HK-2 (cell line): ENCODE measurements at regions not wholly inside any gene's neighbourhood (a gene's known extent, or its start where the extent isn't known, plus 50 kb on each side); places are given as distances from the start of the nearest gene placed in this dataset.
"Not testable (repeated sequence)": the region's sequence is repeated elsewhere in the genome, so short reads cannot be mapped to it uniquely, and the experiment has no call there.

Source experiments
- DNase-seq: peaks from one replicate; pipeline ENCODE4 v3.0.0-alpha.2; 2018; ENCODE audit not compliant: unreplicated experiment

DNA sequence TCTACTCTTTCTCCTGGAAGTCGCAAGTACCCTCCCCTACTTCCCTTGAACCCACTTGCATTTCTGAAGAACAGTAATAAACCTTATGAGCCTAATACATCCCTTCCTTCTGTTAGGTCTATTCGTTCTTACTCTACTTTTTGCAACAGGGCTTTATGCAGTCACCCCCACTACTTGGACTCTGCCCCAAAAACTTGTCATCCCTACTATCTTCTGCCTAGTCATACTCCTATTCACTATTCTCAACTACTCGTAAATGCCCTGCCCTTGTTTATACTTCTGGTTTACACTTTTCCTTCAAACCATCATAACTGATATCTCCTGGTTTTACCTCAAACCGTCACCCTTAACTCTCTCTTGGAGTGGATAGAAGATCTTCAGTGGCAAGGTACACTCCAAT, 55.2 kb upstream of the SLIT2 start:
- DNase-seq = no peak

GRCh38 chr4:20195071-20195885, 56.4 kb upstream of the SLIT2 start:
- no peak for DNase-seq

DNA sequence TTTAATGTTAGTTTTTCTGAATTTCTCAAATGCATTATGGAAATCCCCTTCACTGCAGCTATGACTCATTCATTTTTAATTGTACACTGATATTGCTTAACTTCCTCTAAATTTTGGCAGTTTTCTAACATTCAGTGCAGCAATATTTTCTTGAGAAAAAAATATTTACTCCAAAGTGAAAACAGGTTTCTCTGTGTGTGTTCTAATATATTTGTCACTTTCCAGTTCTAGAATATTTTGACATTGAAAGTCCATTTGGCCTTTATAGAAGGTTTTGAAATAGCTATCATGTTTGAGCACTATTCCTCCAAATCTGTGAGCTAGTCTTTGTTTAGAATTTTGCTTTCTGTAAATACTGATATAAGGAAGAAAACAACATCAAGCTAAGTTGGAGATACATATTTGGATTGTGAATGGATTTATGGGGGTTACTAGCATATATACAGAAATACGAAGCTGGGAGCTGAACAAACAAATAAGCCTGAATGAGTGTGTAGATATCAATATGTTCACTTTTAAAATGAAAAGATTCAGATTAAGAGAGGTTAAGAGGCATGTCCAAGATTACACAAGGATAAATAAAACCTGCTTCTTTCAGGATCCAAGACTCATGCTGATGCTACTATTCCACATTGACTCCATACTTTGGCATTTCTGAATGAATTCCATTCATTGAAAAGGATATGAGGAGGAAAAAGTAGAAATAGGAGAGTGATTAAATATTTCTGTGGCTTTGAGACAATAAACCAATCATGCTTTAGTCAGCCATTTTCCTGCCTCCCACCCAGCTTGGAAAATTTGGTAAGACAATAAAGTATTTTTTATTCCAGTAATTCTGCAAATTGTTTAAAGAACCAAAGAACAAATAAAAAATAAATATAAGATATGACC, 57.3 kb upstream of the SLIT2 start:
- no peak for DNase-seq

DNA sequence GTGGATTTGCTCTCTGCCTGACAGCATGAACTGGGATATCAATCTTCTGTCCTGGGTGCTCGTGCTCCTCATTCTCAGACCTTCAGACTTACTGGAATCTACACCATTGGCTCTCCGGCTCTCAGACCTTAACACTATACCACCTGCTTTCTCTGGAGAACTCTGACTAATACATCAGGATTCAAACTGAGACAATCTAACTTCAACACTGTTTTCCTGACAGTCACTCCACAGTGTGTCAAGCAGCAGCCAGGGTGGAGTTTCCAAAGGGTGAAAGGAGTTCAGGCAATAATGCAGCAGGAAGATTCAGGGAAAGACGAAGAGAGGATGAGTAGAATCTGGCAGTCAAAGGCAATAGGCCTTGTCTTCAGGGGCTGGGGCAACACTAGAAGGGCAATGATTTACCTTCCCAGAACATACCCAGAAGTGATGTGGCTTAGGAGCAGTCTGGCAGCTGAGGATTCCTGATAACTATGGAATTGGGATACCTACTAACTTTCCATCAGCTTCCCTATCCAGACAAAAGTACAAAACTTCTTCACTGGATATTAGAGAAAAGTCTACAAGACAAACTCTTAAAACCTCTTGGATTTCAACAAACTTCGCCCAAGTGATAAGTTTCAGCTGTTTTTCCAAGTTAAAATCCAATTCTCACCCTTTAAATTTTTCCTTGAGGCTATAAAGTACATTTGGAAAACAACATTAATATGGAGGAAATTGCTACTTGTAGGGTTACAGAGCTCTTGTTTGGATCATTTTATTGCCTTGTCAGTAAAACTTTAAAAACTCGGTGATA, 58.4 kb upstream of the SLIT2 start:
- DNase-seq = no peak

DNA sequence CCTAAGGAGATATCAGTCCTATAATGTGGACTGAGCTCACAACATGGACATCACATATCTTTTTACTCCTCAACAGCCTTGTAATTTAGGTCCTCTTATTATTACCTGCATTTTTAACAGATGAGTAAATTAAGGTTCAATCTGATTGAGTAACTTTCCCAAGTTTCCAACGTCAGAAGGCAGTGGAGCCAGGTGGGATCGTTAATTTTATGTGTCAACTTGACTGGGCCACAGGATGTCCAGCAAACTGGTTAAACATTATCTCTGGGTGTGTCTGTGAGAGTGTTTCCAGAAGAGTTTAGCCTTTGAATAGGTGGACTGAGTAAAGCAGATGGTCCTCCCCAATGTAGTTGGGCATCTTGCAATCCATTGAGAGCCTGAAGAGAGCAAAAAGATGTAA, 59.0 kb upstream of the SLIT2 start:
- no peak for DNase-seq

- no peak for DNase-seq
Measured at GRCh38 chr4:20185103-20185502, 66.6 kb upstream of the SLIT2 start.

- not testable (repeated sequence) for DNase-seq
Measured at GRCh38 chr4:20183131-20183530, 68.6 kb upstream of the SLIT2 start.

GRCh38 chr4:20181926-20182325, 69.8 kb upstream of the SLIT2 start:
- DNase-seq = no peak

- no peak for DNase-seq
Measured at GRCh38 chr4:20180509-20180908, 71.2 kb upstream of the SLIT2 start.

DNA sequence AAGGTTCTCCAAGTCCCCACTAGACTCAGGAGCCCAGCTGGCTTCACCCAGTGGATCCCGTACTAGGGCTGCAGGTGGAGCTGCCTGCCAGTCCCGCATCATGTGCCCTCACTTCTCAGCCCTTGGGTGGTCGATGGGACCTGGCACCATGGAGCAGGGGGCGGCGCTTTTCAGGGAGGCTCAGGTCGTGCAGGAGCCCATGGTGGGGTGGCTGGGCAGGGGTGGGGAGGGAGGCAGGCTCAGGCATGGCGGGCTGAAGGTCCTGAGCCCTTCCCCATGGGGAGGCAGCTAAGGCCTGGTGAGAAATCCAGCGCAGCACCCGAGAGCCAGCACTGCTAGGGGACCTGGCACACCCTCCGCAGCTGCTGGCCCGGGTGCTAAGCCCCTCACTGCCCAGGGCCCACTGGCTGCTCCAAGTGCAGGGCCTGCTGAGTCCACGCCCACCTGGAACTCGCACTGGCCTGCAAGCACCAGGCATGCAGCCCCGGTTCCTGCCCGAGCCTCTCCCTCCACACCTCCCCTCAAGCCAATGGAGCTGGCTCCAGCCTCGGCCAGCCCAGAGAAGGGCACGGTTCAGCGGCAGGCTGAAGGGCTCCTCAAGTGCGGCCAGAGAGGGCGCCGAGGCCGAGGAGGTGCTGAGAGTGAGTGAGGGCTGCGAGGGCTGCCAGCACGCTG, 72.7 kb upstream of the SLIT2 start:
- DNase-seq = no peak

DNA sequence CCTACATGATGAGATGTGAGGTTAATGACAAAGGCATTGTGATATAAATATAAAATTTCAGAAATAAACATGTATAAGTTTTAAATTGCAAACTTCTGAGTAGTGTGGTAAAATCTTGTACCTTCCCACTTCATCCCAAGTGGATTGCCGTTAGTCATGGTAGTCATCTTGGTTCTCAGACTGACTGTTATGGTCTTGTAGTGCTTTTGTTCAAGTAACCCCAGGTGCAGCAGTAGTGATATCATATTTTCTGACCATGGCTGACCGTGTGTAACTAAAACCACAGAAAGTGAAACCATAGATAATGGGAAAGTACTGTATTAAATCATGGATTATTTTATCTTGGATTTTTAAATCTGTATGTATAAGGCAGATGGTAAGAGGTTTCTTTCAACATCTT, 74.8 kb upstream of the SLIT2 start:
- no peak for DNase-seq

DNA sequence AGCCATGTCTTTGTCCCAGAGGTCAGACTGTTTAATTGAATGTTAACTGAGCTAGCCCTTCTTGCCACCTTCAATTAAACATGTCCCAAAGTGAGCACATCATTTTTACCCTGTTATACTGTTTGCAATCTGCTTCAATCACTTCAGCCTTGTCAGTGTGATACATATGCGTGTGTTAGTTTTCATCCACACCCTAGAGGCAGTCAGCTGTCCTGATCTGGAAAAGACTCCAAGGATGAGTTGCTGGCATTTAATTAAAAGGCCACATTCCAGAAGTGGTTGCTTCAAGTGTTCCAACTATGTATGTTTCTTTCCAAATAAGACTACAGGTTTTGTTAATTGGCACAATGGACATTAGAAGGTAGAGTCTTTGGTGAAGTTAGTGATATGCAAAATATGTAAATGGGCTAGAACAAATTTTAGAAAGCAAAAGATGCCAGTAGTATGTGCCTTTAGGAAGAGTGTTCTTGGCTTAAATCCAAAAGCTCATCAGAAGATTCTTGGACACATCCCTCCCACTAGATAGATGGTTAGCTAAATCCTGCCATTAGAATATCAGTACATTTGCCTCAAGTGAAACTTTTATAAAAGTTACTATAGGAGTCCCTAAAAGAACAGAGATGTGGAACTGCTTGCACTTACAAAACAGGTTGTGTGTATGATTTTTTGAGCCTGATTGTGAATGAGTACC, 79.5 kb upstream of the SLIT2 start:
- DNase-seq = no peak

GRCh38 chr4:20166544-20166943, 85.2 kb upstream of the SLIT2 start:
- DNase-seq = no peak

DNA sequence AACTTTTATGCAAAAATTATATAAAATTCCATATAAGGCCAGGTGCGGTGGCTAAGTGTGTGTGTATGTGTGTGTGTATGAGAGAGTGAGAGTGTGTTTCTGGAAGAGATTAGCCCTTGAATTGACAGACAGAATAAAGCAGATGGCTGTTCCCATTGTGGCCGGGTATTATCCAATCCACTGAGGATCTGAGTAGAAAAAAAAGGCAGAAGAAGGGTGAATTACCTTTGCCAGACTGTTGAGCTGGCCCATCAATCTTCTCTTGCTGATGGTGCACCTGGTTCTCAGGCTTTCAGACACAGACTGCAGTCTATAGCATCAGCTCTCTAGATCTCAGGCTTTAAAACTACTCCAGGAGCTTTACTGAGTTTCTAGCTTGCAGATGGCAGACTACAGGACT, 92.2 kb upstream of the SLIT2 start:
- no peak for DNase-seq

DNA sequence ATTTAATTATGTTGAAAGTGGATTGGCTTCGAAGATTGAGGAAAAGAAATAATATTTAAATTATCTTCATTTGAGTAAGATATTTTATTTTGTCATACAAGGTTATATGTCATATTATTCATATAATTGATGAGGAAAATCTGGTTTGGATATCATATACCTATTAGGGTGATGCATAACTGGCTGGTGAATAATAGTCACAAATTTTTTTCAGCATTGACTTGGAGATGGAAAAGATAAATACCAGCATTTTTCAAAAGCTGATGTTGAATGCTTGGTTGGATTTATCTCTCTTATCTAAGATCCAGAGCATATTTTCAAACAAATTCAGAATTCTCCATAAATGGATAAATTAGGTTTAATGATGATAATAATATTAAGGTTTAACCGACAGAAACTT, 93.5 kb upstream of the SLIT2 start:
- DNase-seq = no peak

- no peak for DNase-seq
Measured at GRCh38 chr4:20151436-20151835, 100.3 kb upstream of the SLIT2 start.

GRCh38 chr4:20149143-20149542, 102.6 kb upstream of the SLIT2 start:
- not testable (repeated sequence) for DNase-seq

GRCh38 chr4:20137176-20137575, 114.5 kb upstream of the SLIT2 start:
- no peak for DNase-seq

DNA sequence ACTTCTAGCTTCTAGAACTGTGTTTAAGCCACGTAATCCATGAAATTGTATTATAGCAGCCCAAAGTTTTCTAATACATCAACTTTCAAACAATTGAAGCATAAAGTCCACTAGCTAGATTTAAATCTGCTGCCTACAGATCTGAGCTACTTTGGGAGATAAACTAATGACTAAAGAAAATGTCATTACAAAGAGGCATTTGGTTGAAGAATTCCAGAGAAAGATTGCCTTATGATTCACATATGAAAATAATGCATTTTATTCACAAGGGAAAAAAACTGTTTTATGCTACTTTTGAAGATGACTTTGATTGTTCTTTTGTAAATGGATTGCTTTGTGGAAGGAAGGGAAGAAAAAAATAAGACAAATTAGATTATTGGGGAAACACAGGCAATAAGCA, 124.1 kb upstream of the SLIT2 start:
- no peak for DNase-seq

GRCh38 chr4:20126906-20127305, 124.8 kb upstream of the SLIT2 start:
- DNase-seq = no peak
